GM19035 (cell line): ENCODE measurements at regions not wholly inside any gene's neighbourhood (a gene's known extent, or its start where the extent isn't known, plus 50 kb on each side); places are given as distances from the start of the nearest gene placed in this dataset.
"Not testable (repeated sequence)": the region's sequence is repeated elsewhere in the genome, so short reads cannot be mapped to it uniquely, and the experiment has no call there.

ENCODE experiments used
- ATAC-seq: cut with Tn5 transposase; IDR thresholded peaks from one replicate; pipeline ENCODE4 v1.9.1; 2021; ENCODE audit not compliant: unreplicated experiment

- ATAC-seq: no peak
Measured at GRCh38 chr7:110186334-110186733, 904.6 kb upstream of the LRRN3 start.

DNA sequence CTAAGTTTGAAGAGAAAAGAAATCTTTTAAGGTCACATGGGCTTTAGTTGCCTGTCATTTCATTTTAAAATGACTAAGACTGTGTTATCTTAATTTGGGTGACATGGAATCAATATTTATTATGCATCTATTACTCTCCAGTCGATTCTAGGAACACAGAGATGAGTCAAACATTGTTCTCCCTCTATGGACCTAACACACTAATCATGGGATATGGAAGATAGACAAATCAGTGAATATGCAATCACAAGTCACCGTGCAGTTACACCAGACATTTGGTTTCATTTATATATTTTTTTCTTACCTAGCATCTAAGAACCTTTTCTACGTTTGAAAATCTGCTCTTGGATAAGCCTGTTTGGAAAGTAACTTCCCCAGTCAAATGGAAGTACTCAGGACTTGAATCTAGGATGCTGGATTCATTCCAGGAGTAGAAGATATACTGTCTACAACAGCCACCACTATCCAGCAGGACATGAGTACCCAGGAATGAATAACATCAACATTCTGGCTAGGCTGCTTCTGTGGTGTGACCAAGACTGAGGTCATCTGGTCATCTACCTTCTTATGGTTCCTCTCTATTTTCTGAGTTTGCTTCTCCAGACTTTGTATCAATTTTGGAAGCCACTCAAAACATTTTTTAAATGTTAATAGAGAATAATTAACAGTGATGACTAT, 902.9 kb upstream of the LRRN3 start:
- ATAC-seq: no peak

DNA sequence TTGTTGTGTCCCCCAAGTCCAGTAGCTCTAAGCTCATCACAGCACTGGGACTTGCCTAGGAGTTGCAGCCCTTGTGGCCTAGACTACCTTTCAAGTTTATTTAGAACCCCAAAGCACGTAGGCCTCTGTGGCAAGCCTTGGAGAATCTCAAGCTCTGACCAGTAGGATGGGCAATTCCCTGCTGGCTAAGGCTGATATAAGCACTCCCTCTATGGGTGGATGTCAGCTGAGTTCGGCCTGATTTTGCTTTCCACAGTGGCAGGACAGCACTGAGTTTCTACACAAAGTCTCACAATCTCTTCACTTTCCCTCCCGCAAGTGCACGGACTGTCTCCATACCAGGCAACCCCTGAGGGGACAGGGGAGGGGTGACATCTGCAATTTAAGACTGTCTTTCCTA, 886.4 kb upstream of the LRRN3 start:
- ATAC-seq: no peak

- no peak for ATAC-seq
Measured at GRCh38 chr7:110205899-110206298, 885.0 kb upstream of the LRRN3 start.

GRCh38 chr7:110209884-110210283, 881.0 kb upstream of the LRRN3 start:
- no peak for ATAC-seq

DNA sequence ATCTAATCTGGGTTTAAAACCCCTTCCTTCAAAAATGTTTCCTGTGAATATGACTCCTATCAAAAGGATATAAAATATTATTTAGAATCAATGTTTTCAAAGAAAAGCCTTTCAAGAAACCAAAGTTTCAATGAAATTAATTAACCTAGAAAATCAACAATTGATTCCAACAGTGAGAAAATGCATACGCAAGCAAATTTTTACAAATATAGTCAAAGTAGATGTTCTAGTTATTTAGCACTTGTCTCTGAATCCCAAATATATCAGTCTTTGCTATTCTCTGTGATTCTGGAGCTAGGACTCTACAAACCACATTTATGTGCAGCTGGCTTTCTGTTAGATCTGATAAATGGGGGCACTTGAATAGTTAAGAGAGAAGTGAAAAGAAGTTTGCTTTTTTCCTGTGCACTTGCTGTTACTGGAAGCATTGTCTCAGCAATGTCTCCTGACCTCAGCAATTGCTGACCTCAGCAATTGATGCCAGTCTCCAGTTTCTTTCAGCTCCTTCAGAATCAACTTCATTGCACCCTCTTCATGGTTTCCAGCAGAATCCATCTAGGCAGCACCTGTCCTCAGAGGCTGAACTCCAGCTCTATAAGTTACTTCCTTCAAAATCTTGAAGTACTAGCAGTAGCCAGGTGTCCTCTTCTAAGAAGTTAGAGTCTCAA, 879.9 kb upstream of the LRRN3 start:
- no peak for ATAC-seq

DNA sequence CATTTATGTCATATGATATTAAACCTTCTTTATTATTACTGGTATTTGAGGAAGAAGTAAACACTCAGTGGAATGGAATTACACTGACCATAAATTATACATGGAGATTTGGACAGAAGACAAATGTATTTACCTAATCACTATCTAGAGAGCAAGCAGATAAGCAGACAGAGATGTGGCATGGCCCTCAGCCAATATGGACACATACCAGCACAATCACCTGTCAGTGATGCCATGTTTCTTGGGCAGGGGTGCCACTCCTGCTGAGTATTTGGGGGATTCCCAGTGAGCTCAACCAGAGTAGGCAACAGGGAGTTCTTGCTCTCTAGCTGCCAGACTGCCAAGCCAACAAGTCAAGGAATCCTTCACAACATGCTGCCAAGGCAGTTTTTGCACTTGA, 866.3 kb upstream of the LRRN3 start:
- ATAC-seq: no peak

DNA sequence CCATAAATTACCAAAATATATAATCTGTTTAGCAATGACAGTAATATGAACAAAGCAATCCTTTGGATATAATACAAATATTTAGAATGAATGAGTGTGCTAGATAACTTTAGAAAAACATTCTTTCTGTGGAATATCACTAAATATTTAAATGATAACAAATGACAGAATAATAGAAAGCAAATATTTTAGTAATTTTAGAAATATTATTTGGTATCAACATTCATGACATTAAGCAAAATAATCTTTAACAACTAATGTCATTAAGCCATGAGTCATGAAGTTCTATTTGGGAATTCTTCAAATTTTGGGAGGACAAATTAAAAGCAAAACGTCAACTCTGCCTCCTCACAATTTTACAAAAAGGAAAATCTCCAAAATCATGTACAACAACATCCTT, 844.8 kb upstream of the LRRN3 start:
- ATAC-seq: no peak

GRCh38 chr7:110253093-110253492, 837.8 kb upstream of the LRRN3 start:
- ATAC-seq: no peak

GRCh38 chr7:110257673-110258072, 833.3 kb upstream of the LRRN3 start:
- ATAC-seq: no peak

DNA sequence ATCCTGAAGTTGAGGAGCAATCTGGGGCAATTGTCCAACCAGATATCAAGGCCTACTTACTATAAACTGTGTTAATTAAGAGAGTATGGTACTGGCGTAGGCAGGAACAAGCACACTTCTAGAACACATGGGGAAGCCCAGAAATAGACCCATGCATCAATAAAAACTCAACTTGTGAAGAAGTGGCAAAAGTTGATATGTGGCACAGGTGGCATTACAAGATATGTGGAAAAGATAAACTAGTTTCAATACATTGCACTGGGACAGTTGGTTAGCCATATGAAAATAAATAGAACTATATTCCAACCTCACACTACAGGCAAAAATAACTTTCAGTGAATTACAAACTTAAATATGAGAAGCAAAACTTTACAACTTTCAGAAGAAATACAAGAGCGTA, 828.7 kb upstream of the LRRN3 start:
- ATAC-seq: no peak

DNA sequence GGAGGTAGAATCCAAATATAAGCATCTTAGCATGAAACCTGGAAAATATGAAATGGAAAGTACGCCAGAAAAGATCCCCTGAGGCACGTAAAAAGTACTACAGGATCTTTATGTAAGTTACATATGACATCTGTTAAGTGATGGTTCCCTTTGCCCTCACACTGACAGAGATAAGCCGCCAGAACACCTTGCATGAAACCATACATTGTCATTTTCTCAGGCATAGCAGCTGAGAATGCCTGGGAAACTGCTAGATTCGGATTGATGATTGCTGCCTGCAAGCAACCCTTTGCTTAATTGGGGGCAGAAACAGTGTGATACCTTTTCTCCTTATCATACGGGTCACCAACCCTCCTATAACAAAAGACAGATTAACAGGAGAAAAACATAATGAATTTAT, 826.6 kb upstream of the LRRN3 start:
- no peak for ATAC-seq

DNA sequence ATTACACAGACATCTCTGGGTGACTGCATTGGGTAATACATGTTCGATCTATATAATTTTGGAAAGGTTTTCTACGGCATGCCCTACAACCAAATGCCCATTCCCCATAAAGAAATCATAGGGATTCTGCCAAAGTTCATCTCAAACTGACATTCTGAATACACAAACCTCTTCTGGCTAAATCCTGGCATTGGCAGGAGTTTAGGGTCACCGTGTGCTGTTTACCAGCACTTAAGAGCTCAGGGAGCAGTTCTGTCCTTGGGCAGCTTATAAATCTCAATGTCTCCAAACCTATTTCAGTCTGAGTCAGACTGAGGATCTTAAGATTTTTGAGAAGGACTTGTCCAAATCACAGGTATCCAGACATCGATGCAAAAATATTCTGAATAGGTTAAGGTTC, 809.6 kb upstream of the LRRN3 start:
- no peak for ATAC-seq

DNA sequence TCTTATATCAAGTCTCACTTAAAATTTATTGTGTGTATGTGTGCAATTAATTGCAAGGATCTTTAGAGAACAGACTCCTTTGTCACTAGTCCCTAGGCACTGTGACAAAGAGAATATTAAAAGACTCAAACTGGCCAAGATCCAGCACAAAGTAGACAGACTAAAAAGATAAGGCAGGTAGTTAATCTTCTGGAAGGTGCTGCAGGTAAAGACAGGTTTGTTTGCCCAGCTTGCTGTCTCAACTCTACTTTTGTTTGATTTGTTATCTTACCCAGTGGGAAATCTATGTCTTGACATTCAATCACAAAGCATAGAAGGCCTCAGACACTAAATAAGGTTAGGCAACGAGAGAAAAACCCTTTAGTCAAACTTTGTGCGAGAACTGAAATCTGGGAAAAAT, 807.9 kb upstream of the LRRN3 start:
- ATAC-seq: no peak

DNA sequence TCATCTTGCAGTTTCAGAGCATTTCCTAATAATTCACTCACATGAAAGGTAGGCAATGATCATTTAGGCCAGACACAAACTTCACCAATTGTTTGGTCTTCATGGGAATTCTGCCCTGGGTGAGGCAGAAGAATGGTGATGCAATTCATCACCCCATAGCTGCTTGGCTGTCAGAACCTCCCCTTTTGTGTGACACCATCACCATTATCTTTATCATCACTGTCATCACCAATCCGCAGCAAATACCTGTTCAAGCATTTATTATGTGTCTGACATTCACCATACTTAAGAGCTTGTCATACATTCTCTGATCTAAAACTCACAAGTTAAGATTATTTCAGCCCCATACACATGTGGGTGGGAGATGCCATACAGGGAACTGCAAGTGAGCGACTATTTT, 799.5 kb upstream of the LRRN3 start:
- ATAC-seq: no peak

DNA sequence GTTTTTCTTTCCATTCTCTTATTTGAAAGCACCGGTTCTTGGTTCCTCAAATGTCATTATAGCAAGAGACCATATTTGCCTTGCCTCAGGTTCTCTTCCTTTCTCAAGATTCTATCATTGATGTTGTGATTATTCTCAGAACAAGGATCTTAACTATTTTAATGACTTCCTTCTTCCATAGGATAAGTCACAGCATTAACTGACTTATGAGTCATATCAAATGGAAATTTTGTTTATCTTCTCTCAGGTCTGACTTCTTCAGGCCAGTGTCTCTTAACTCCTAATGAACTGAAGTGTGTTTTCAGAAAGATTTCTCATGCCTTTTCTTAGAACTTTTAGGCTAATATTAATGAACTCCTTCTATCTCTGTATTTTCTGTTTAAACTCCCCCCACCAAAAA, 794.6 kb upstream of the LRRN3 start:
- ATAC-seq: no peak

- no peak for ATAC-seq
Measured at GRCh38 chr7:110307776-110308175, 783.2 kb upstream of the LRRN3 start.

DNA sequence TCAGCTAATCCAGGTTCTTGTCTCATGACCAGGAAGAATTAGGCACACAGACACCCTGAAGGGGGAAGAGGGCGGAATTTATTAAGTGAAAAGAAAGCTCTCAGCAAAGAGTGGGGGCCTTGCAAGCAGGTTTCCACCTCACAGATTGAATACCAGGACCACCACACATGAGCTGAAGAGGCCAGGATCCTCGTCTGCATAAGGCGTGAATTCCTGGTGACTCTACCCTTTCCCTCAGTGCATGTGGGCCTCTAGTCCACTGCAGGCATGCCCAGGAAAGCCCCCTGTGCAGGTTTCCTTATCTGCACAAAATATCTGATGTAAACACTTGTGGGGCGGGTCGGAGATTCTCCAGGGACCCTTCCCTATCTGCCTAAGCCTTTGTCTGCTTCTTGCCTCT, 782.1 kb upstream of the LRRN3 start:
- ATAC-seq: no peak

DNA sequence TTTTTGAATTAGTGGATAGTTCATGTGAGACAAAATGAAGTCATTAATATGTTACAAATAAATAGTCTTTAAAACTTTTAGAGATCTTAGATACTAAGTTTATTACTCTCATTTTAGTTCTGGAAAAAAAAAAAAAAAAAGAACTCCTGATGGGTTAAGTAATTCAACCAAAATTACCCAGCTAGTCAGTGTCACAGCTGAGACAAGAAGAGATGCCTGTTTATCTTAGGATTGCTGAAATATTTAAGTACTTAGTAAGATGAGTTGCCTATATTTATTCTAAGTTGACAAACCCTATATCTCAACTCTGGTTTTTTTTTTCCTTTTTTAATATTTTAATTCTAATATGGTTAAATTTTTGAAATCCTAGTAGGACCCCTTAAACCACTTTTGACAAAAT, 781.0 kb upstream of the LRRN3 start:
- no peak for ATAC-seq

GRCh38 chr7:110311556-110311955, 779.4 kb upstream of the LRRN3 start:
- no peak for ATAC-seq

GRCh38 chr7:110317541-110318265, 773.2 kb upstream of the LRRN3 start:
- ATAC-seq: no peak

DNA sequence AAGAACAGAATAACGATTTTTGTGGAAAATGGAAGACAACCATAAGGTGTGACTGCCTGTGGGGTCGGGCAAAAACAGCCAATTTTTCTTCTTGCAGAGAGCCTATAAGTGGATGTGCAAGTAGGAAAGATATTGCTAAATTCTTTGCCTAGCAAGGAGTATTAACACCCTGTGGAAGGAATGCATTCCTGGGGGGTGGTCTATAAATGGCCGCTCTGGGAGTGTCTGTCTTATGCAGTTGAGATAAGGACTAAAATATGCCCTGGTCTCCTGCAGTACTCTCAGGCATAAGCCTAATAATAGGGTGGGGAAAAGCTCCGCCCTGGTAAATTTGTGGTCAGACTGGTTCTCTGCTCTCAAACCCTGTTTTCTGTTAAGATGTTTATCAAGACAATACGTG, 770.6 kb upstream of the LRRN3 start:
- ATAC-seq: not testable (repeated sequence)
